DND-41 (cell line): ENCODE measurements at regions not wholly inside any gene's neighbourhood (a gene's known extent, or its start where the extent isn't known, plus 50 kb on each side); places are given as distances from the start of the nearest gene placed in this dataset.

Experiments
- EZH2 ChIP-seq: IDR thresholded peaks from 3 replicates; pipeline ENCODE4 v1.6.1; 2012; ENCODE audit warnings: borderline replicate concordance, low read depth, mild to moderate bottlenecking, moderate library complexity, low read length, inconsistent platforms; ENCODE audit not compliant: severe bottlenecking
- TF ChIP-seq, protein P1 (sequence below): IDR thresholded peaks from 2 replicates; pipeline ENCODE4 v1.5.1; 2012; ENCODE audit warnings: borderline replicate concordance, low read length, moderate library complexity, mild to moderate bottlenecking; ENCODE audit not compliant: poor library complexity, severe bottlenecking; ENCODE audit errors: extremely low read depth

- TF ChIP-seq, protein P1, sequence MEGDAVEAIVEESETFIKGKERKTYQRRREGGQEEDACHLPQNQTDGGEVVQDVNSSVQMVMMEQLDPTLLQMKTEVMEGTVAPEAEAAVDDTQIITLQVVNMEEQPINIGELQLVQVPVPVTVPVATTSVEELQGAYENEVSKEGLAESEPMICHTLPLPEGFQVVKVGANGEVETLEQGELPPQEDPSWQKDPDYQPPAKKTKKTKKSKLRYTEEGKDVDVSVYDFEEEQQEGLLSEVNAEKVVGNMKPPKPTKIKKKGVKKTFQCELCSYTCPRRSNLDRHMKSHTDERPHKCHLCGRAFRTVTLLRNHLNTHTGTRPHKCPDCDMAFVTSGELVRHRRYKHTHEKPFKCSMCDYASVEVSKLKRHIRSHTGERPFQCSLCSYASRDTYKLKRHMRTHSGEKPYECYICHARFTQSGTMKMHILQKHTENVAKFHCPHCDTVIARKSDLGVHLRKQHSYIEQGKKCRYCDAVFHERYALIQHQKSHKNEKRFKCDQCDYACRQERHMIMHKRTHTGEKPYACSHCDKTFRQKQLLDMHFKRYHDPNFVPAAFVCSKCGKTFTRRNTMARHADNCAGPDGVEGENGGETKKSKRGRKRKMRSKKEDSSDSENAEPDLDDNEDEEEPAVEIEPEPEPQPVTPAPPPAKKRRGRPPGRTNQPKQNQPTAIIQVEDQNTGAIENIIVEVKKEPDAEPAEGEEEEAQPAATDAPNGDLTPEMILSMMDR = no peak
- no peak for TF ChIP-seq EZH2
These were observed 311.6 kb downstream of the EN1 start for GRCh38 chr2:118535818-118536212.
